ENCODE measurements at regions not wholly inside any gene's neighbourhood (a gene's known extent, or its start where the extent isn't known, plus 50 kb on each side); places are given as distances from the start of the nearest gene placed in this dataset.

GRCh38 chr6:95511404-95511803 lies 65.9 kb upstream of the MANEA start:
- no peak for DNase-seq

DNA sequence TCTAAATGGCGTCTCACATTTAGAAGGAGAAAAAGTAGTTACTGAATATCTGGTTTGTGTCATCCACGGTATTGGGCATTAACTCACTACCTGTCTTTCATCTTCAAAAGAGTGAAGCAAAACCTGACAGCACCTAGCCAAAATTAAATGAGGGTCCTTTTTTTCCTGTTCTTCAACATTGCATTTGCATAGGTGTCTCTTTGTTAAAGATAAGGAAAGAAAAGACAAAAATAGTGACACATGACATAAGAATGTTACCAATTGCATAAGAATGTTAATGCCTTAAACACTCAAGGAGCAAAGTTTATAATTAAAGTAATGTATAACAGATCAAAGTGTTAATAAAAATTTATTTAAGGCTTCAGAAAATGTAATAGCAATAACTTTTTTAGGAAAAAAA lies 61.4 kb upstream of the MANEA start:
- no peak for DNase-seq

GRCh38 chr6:95517004-95517403 lies 60.3 kb upstream of the MANEA start:
- DNase-seq: no peak

DNA sequence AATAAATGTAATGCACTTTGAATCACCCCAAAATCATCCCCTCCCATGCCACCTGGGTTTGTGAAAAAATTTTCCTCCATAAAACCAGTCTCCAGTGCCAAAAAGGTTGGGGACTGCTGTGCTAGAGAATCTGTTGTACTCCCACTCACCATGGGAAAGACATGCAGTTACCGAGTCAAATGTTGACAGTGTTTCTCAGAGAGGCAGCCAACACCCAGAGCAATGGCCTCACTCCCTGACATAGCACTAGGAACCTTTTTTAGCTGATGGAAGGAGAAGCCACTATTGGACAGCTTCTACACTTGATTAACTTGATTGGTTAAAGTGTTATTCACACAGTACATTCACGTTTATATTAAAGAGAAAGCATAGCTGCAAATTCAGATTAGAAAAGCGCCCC lies 59.8 kb upstream of the MANEA start:
- no peak for DNase-seq

DNA sequence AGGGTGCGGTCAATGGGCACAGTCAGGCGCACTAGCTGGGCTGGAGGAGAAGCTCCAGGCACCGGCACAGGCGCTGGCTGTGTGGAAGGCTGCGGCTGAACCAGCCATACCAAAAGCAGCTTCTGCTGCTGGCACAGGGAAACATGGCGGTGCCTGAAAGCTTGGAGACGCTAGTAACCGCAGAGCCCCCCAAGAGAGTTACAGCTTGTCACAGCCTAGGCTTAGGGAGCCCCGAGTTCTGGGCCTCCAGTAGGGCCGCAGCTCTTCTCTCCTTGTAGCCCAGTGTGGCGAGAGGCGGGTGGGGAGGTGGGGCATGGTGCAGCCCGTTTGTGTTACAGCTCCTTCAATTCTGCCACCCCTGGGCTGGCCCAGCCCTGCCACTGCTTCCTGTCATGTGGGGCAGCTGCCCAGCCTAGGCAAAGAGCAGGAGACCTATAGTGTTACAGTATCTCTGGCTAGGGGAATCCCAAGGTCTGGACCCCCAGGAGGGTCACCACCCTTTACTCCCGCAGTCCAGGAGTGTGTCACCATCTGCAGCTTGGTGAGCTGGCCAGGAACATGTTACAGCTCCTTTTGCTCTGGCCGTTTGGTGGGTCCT lies 58.6 kb upstream of the MANEA start:
- DNase-seq: no peak

DNA sequence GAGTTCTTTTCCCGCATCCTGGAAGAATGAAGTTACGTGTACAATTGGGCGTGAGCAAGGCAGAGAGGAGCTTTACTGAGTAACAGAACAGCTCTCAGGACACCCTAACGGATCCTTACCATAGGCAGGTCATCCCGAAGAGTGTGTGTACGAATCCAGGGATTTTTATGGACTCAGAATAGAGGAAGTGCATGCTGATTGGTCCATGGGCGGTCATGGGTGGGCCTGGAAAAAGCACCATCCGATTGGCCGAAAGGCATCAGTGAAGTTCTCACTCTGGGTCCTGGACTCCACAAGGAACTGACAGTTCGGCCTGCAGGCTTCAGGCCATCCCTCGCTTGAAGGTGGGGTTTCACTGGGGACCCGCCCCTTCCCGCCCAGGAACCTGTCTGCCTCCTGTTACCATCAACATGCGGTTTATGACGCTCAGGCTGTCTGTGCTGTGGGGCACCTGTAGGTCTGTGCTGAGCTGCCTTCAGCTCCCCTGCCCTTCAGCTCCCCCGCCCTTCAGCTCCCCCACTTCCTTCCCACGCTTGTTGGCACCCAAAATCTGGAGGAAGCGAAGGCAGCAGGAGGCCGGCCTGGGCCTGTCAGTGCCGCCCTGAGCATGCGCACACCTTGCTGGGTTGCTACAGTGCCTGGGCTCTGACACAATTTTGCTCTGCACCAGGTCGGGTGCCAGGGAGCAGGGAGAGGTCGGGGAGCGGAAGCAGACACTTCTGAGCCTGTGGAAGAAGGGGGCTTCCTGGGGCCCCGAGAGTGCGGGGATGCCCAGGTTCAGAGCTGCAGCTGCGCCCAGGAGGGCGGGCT lies 57.9 kb upstream of the MANEA start:
- DNase-seq: no peak

DNA sequence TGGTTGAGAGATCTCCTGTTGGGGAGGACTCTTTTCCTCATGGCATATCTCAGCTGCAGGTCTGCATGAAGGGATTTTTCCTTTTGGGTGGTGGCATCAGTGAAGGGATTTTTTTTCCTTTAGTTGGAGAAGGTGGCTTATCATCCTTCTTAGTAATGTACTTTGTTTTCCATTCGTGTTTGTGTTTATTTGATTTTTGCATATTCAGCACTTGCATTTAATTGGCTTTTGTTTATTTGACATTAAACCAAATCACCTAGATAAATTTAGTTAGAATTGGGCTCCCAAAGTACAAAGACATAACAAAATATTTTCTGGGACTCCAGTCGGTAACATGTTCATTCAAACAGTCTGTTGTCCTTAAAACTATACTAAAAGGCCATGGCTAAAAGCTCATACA lies 56.2 kb upstream of the MANEA start:
- DNase-seq: no peak
